ENCODE measurements at regions not wholly inside any gene's neighbourhood (a gene's known extent, or its start where the extent isn't known, plus 50 kb on each side); places are given as distances from the start of the nearest gene placed in this dataset.
"Not testable (repeated sequence)": the region's sequence is repeated elsewhere in the genome, so short reads cannot be mapped to it uniquely, and the experiment has no call there.

GRCh38 chr12:22126758-22127157 is 80.7 kb downstream of the CMAS start:
- Histone ChIP-seq H3K79me1 (ENCODE audit: low read length) (no peaks in the 10 kb centered on the region), H4K91ac (ENCODE audit: low read depth, low read length) (no peak overlapping the region), H3K79me2 (ENCODE audit: control insufficient read depth, insufficient read depth, low read length, poor library complexity) (no peaks in the 10 kb centered on the region), H2AK5ac (ENCODE audit: low read length) (no peak overlapping the region), H3K36me3 (ENCODE audit: control insufficient read depth in 1 of 2, insufficient read depth in 2 of 2, low read length in 2 of 2) (no peaks in the 10 kb centered on the region), H3K23ac (ENCODE audit: low read length) (no peak overlapping the region), H3K27ac (ENCODE audit: low read depth, low read length) (no peak overlapping the region), H2BK12ac (ENCODE audit: low read length) (no peak overlapping the region), H3K27me3 (ENCODE audit: insufficient read depth, low read length) (no peaks in the 10 kb centered on the region), H3K18ac (ENCODE audit: low read length) (no peak overlapping the region), H2BK120ac (ENCODE audit: insufficient read depth, low read length, poor library complexity) (no peak overlapping the region), H3K4ac (ENCODE audit: low read depth, low read length) (no peak overlapping the region), H3K9ac (ENCODE audit: low read length) (no peak overlapping the region), H3K9me3 (ENCODE audit: insufficient read depth, low read depth, low read length) (peaks cover 2% of the 10 kb centered on the region), H3K4me2 (ENCODE audit: low read length) (no peak overlapping the region), H3K14ac (ENCODE audit: low read length) (no peak overlapping the region), H3K4me3 (ENCODE audit: low read depth, low read length) (no peak overlapping the region), H4K12ac (ENCODE audit: low read depth, low read length) (no peak overlapping the region), H4K8ac (ENCODE audit: low read depth, low read length) (no peak overlapping the region), H3K4me1 (ENCODE audit: control insufficient read depth in 1 of 2, insufficient read depth in 2 of 2, low read length in 2 of 2) (no peaks in the 10 kb centered on the region), H2BK5ac (ENCODE audit: low read depth, low read length, poor library complexity) (no peak overlapping the region), H2AFZ (ENCODE audit: insufficient read depth, low read length, poor library complexity) (no peak overlapping the region)
- no peak for DNase-seq
- no CpG with 5 or more reads among the region's 1 CpG for WGBS (ENCODE audit: extremely low coverage, insufficient coverage, insufficient read length)

GRCh38 chr12:22130671-22131070 is 84.7 kb downstream of the CMAS start:
- Histone ChIP-seq H3K9ac (ENCODE audit: low read length) (no peak overlapping the region), H3K4me1 (ENCODE audit: control insufficient read depth in 1 of 2, insufficient read depth in 2 of 2, low read length in 2 of 2) (no peaks in the 10 kb centered on the region), H3K4ac (ENCODE audit: low read depth, low read length) (no peak overlapping the region), H2AFZ (ENCODE audit: insufficient read depth, low read length, poor library complexity) (no peak overlapping the region), H2BK120ac (ENCODE audit: insufficient read depth, low read length, poor library complexity) (no peak overlapping the region), H3K14ac (ENCODE audit: low read length) (no peak overlapping the region), H3K27ac (ENCODE audit: low read depth, low read length) (no peak overlapping the region), H3K4me3 (ENCODE audit: low read depth, low read length) (no peak overlapping the region), H3K9me3 (ENCODE audit: insufficient read depth, low read depth, low read length) (no peaks in the 10 kb centered on the region), H3K36me3 (ENCODE audit: control insufficient read depth in 1 of 2, insufficient read depth in 2 of 2, low read length in 2 of 2) (no peaks in the 10 kb centered on the region), H3K79me2 (ENCODE audit: control insufficient read depth, insufficient read depth, low read length, poor library complexity) (no peaks in the 10 kb centered on the region), H4K91ac (ENCODE audit: low read depth, low read length) (no peak overlapping the region), H3K27me3 (ENCODE audit: insufficient read depth, low read length) (no peaks in the 10 kb centered on the region), H3K79me1 (ENCODE audit: low read length) (no peaks in the 10 kb centered on the region), H3K4me2 (ENCODE audit: low read length) (no peak overlapping the region), H3K23ac (ENCODE audit: low read length) (no peak overlapping the region), H2BK5ac (ENCODE audit: low read depth, low read length, poor library complexity) (no peak overlapping the region), H2BK12ac (ENCODE audit: low read length) (no peak overlapping the region), H3K18ac (ENCODE audit: low read length) (no peak overlapping the region), H4K8ac (ENCODE audit: low read depth, low read length) (no peak overlapping the region), H2AK5ac (ENCODE audit: low read length) (no peak overlapping the region), H4K12ac (ENCODE audit: low read depth, low read length) (no peak overlapping the region)
- WGBS (ENCODE audit: extremely low coverage, insufficient coverage, insufficient read length), result no CpG with 5 or more reads among the region's 3 CpGs
- peak in 1 of 2 donors; percentile 18 for DNase-seq

GRCh38 chr12:22136604-22137117 is 90.6 kb downstream of the CMAS start:
- H3K9me3 ChIP-seq (ENCODE audit: insufficient read depth, low read depth, low read length); H3K14ac ChIP-seq (ENCODE audit: low read length); H2BK12ac ChIP-seq (ENCODE audit: low read length); H3K9ac ChIP-seq (ENCODE audit: low read length); H2AFZ ChIP-seq (ENCODE audit: insufficient read depth, low read length, poor library complexity); H2AK5ac ChIP-seq (ENCODE audit: low read length); H4K91ac ChIP-seq (ENCODE audit: low read depth, low read length); H3K4me1 ChIP-seq (ENCODE audit: control insufficient read depth in 1 of 2, insufficient read depth in 2 of 2, low read length in 2 of 2); H3K18ac ChIP-seq (ENCODE audit: low read length); H3K4me2 ChIP-seq (ENCODE audit: low read length); H3K27ac ChIP-seq (ENCODE audit: low read depth, low read length); H4K12ac ChIP-seq (ENCODE audit: low read depth, low read length); H3K79me1 ChIP-seq (ENCODE audit: low read length); DNase-seq; H3K27me3 ChIP-seq (ENCODE audit: insufficient read depth, low read length); H3K4ac ChIP-seq (ENCODE audit: low read depth, low read length); H2BK120ac ChIP-seq (ENCODE audit: insufficient read depth, low read length, poor library complexity); H3K23ac ChIP-seq (ENCODE audit: low read length); H2BK5ac ChIP-seq (ENCODE audit: low read depth, low read length, poor library complexity); H3K36me3 ChIP-seq (ENCODE audit: control insufficient read depth in 1 of 2, insufficient read depth in 2 of 2, low read length in 2 of 2); H3K4me3 ChIP-seq (ENCODE audit: low read depth, low read length); H4K8ac ChIP-seq (ENCODE audit: low read depth, low read length); H3K79me2 ChIP-seq (ENCODE audit: control insufficient read depth, insufficient read depth, low read length, poor library complexity): not testable (repeated sequence)
- whole genome bisulfite sequencing (ENCODE audit: extremely low coverage, insufficient coverage, insufficient read length), result no CpG with 5 or more reads among the region's 21 CpGs
